CD4-positive, CD25-positive, alpha-beta regulatory T cell (primary cell): ENCODE measurements at regions not wholly inside any gene's neighbourhood (a gene's known extent, or its start where the extent isn't known, plus 50 kb on each side); places are given as distances from the start of the nearest gene placed in this dataset.

Experiments used
- ATAC-seq, 2 donors: fragments of 150-1000 bp; cut with Tn5 transposase; one replicate each; pipeline ENCODE4 v1.10.0; 2021; ENCODE audit warnings: low read depth in 2 of 2, moderate number of reproducible peaks in 2 of 2, moderate library complexity in 1 of 2
- DNase-seq, 3 donors: peaks; one replicate each; pipeline versions ENCODE4 v3.0.0 to v3.0.0-alpha.2; 2012 to 2022; ENCODE audit warnings: mixed read lengths in 1 of 3
- H3K27ac ChIP-seq: one replicate; pipeline ENCODE4 v1.7.0; 2013; ENCODE audit warnings: mild to moderate bottlenecking, low read length; ENCODE audit not compliant: insufficient read depth, poor library complexity, severe bottlenecking
- H3K27me3 ChIP-seq: one replicate; pipeline ENCODE4 v1.7.0; 2013; ENCODE audit warnings: low read length; ENCODE audit not compliant: control insufficient read depth, insufficient read depth
- H3K36me3 ChIP-seq: one replicate; pipeline ENCODE4 v1.7.0; 2013; ENCODE audit warnings: mild to moderate bottlenecking, low read length, moderate library complexity; ENCODE audit not compliant: control insufficient read depth, insufficient read depth
- H3K4me1 ChIP-seq: 2 replicates; pipeline ENCODE4 v1.7.0; 2013; ENCODE audit warnings: mild to moderate bottlenecking, low read length; ENCODE audit not compliant: insufficient read depth, control insufficient read depth, poor library complexity, severe bottlenecking
- H3K4me3 ChIP-seq: one replicate; pipeline ENCODE4 v1.7.0; 2013; ENCODE audit warnings: low read depth, mild to moderate bottlenecking, low read length, moderate library complexity
- H3K9me3 ChIP-seq, 2 experiments: 1 replicate in 1 of 2; 2 replicates in 1 of 2; pipeline ENCODE4 v1.7.0; 2013; ENCODE audit warnings: low read length in 2 of 2, mild to moderate bottlenecking in 1 of 2, moderate library complexity in 1 of 2; ENCODE audit not compliant: control insufficient read depth in 2 of 2
- H3K27ac Mint-ChIP-seq, 3 donors: one replicate each; pipeline ENCODE4 v1.8.0; 2020 to 2022; ENCODE audit warnings: mild to moderate bottlenecking in 3 of 3, mixed read lengths in 3 of 3, moderate library complexity in 2 of 3
- H3K27me3 Mint-ChIP-seq: one replicate; pipeline ENCODE4 v1.8.0; 2022; ENCODE audit warnings: mild to moderate bottlenecking, mixed read lengths
- H3K36me3 Mint-ChIP-seq: one replicate; pipeline ENCODE4 v1.8.0; 2020; ENCODE audit warnings: mixed read lengths
- H3K4me1 Mint-ChIP-seq, 4 donors: one replicate each; pipeline ENCODE4 v1.8.0; 2020 to 2022; ENCODE audit warnings: mixed read lengths in 4 of 4, mild to moderate bottlenecking in 1 of 4
- H3K4me3 Mint-ChIP-seq, 4 donors: one replicate each; pipeline ENCODE4 v1.8.0; 2020 to 2022; ENCODE audit warnings: mild to moderate bottlenecking in 4 of 4, mixed read lengths in 4 of 4, moderate library complexity in 3 of 4
- H3K9me3 Mint-ChIP-seq, 7 donors: one replicate each; pipeline ENCODE4 v1.8.0; 2020 to 2022; ENCODE audit warnings: mixed read lengths in 7 of 7, mild to moderate bottlenecking in 3 of 7, moderate library complexity in 2 of 7

GRCh38 chr15:96544162-96544756 lies 213.8 kb downstream of the NR2F2 start:
- H3K36me3 Mint-ChIP-seq, result no peaks in the 10 kb centered on the region
- no peaks in the 10 kb centered on the region for H3K27me3 Mint-ChIP-seq
- Histone ChIP-seq H3K36me3 (no peaks in the 10 kb centered on the region), H3K4me3 (no peak overlapping the region), H3K9me3 (no peaks in the 10 kb centered on the region), H3K27me3 (no peaks in the 10 kb centered on the region), H3K27ac (no peak overlapping the region), H3K4me1 (no peaks in the 10 kb centered on the region)
- DNase-seq (no peak), ATAC-seq (no peak)
- H3K4me1 Mint-ChIP-seq, result no peaks in the 10 kb centered on the region
- H3K9me3 Mint-ChIP-seq, result no peaks in the 10 kb centered on the region
- H3K4me3 Mint-ChIP-seq, result no peak overlapping the region
- H3K27ac Mint-ChIP-seq, result no peak overlapping the region

- ATAC-seq (no peak), DNase-seq (no peak)
- H3K4me1 Mint-ChIP-seq, result no peaks in the 10 kb centered on the region
- H3K4me3 ChIP-seq, result no peak overlapping the region
- H3K9me3 ChIP-seq, result no peaks in the 10 kb centered on the region
- H3K27me3 Mint-ChIP-seq, result no peaks in the 10 kb centered on the region
- no peaks in the 10 kb centered on the region for H3K36me3 ChIP-seq
- no peak overlapping the region for H3K4me3 Mint-ChIP-seq
- H3K4me1 ChIP-seq, result no peaks in the 10 kb centered on the region
- no peaks in the 10 kb centered on the region for H3K36me3 Mint-ChIP-seq
- no peak overlapping the region for H3K27ac Mint-ChIP-seq
- H3K27ac ChIP-seq, result no peak overlapping the region
- H3K27me3 ChIP-seq, result no peaks in the 10 kb centered on the region
- H3K9me3 Mint-ChIP-seq, result peaks cover 0 to 3% (median 0%) of the 10 kb centered on the region in 7 donors
Measured at GRCh38 chr15:96549136-96549535, 218.6 kb downstream of the NR2F2 start.

GRCh38 chr15:96551196-96551595 lies 220.7 kb downstream of the NR2F2 start:
- Mint-ChIP-seq H3K9me3 (peaks cover 0 to 3% (median 0%) of the 10 kb centered on the region in 7 donors), H3K4me3 (no peak overlapping the region), H3K36me3 (no peaks in the 10 kb centered on the region), H3K4me1 (no peaks in the 10 kb centered on the region), H3K27ac (no peak overlapping the region), H3K27me3 (no peaks in the 10 kb centered on the region)
- Histone ChIP-seq H3K36me3 (no peaks in the 10 kb centered on the region), H3K9me3 (no peaks in the 10 kb centered on the region), H3K27me3 (no peaks in the 10 kb centered on the region), H3K27ac (no peak overlapping the region), H3K4me3 (no peak overlapping the region), H3K4me1 (no peaks in the 10 kb centered on the region)
- DNase-seq (no peak), ATAC-seq (no peak)

GRCh38 chr15:96551722-96552121 lies 221.2 kb downstream of the NR2F2 start:
- Mint-ChIP-seq H3K4me1 (no peaks in the 10 kb centered on the region), H3K36me3 (no peaks in the 10 kb centered on the region)
- ATAC-seq, result no peak

GRCh38 chr15:96553006-96553405 lies 222.5 kb downstream of the NR2F2 start:
- no peak overlapping the region for H3K4me3 Mint-ChIP-seq
- no peaks in the 10 kb centered on the region for H3K4me1 Mint-ChIP-seq
- no peaks in the 10 kb centered on the region for H3K27me3 Mint-ChIP-seq

More at GRCh38 chr15:96551722-96552121, 221.2 kb downstream of the NR2F2 start:
- H3K4me1 ChIP-seq, result no peaks in the 10 kb centered on the region
- Mint-ChIP-seq H3K4me3 (no peak overlapping the region), H3K27me3 (no peaks in the 10 kb centered on the region), H3K27ac (no peak overlapping the region), H3K9me3 (peaks cover 0 to 3% (median 1%) of the 10 kb centered on the region in 7 donors)
- no peaks in the 10 kb centered on the region for H3K9me3 ChIP-seq
- no peak for DNase-seq
- no peaks in the 10 kb centered on the region for H3K27me3 ChIP-seq
- no peaks in the 10 kb centered on the region for H3K36me3 ChIP-seq
- H3K27ac ChIP-seq, result no peak overlapping the region
- no peak overlapping the region for H3K4me3 ChIP-seq

GRCh38 chr15:96553451-96553850 lies 223.0 kb downstream of the NR2F2 start:
- no peaks in the 10 kb centered on the region for H3K27me3 ChIP-seq
- no peak overlapping the region for H3K27ac ChIP-seq
- ATAC-seq (no peak), DNase-seq (no peak)
- no peaks in the 10 kb centered on the region for H3K4me1 ChIP-seq
- no peak overlapping the region for H3K4me3 ChIP-seq
- Mint-ChIP-seq H3K4me1 (no peaks in the 10 kb centered on the region), H3K4me3 (no peak overlapping the region), H3K36me3 (no peaks in the 10 kb centered on the region), H3K27me3 (no peaks in the 10 kb centered on the region), H3K9me3 (peaks cover 0 to 3% (median 1%) of the 10 kb centered on the region in 7 donors), H3K27ac (no peak overlapping the region)
- no peaks in the 10 kb centered on the region for H3K9me3 ChIP-seq
- H3K36me3 ChIP-seq, result no peaks in the 10 kb centered on the region

More at GRCh38 chr15:96553006-96553405, 222.5 kb downstream of the NR2F2 start:
- Histone ChIP-seq H3K9me3 (no peaks in the 10 kb centered on the region), H3K27me3 (no peaks in the 10 kb centered on the region), H3K36me3 (no peaks in the 10 kb centered on the region), H3K4me3 (no peak overlapping the region), H3K27ac (no peak overlapping the region), H3K4me1 (no peaks in the 10 kb centered on the region)
- Mint-ChIP-seq H3K27ac (no peak overlapping the region), H3K9me3 (peaks cover 0 to 3% (median 1%) of the 10 kb centered on the region in 7 donors), H3K36me3 (no peaks in the 10 kb centered on the region)
- ATAC-seq, result no peak
- DNase-seq, result no peak

GRCh38 chr15:96553931-96554330 lies 223.4 kb downstream of the NR2F2 start:
- no peak overlapping the region for H3K4me3 Mint-ChIP-seq
- Histone ChIP-seq H3K27me3 (no peaks in the 10 kb centered on the region), H3K4me3 (no peak overlapping the region), H3K27ac (no peak overlapping the region), H3K4me1 (no peaks in the 10 kb centered on the region), H3K9me3 (no peaks in the 10 kb centered on the region), H3K36me3 (no peaks in the 10 kb centered on the region)
- no peaks in the 10 kb centered on the region for H3K36me3 Mint-ChIP-seq
- no peaks in the 10 kb centered on the region for H3K27me3 Mint-ChIP-seq
- ATAC-seq (no peak), DNase-seq (no peak)
- no peak overlapping the region for H3K27ac Mint-ChIP-seq
- peaks cover 0 to 3% (median 1%) of the 10 kb centered on the region in 7 donors for H3K9me3 Mint-ChIP-seq
- no peaks in the 10 kb centered on the region for H3K4me1 Mint-ChIP-seq

- Histone ChIP-seq H3K4me1 (no peaks in the 10 kb centered on the region), H3K27me3 (no peaks in the 10 kb centered on the region), H3K27ac (no peak overlapping the region), H3K9me3 (no peaks in the 10 kb centered on the region), H3K36me3 (no peaks in the 10 kb centered on the region), H3K4me3 (no peak overlapping the region)
- no peaks in the 10 kb centered on the region for H3K4me1 Mint-ChIP-seq
- H3K36me3 Mint-ChIP-seq, result no peaks in the 10 kb centered on the region
- peaks cover 0 to 3% (median 1%) of the 10 kb centered on the region in 7 donors for H3K9me3 Mint-ChIP-seq
- H3K27ac Mint-ChIP-seq, result peak overlapping the region in 1 of 3 donors; percentile 8
- DNase-seq (no peak), ATAC-seq (no peak)
- no peaks in the 10 kb centered on the region for H3K27me3 Mint-ChIP-seq
- no peak overlapping the region for H3K4me3 Mint-ChIP-seq
Measured at GRCh38 chr15:96554541-96554940, 224.0 kb downstream of the NR2F2 start.
